OCI-LY1 (cell line): ENCODE measurements at regions not wholly inside any gene's neighbourhood (a gene's known extent, or its start where the extent isn't known, plus 50 kb on each side); places are given as distances from the start of the nearest gene placed in this dataset.

Experiments used
- H2AFZ ChIP-seq: fragments of 200-600 bp; sonication (generic), shearing (Covaris generic); 2 replicates; pipeline ENCODE4 v1.6.0; 2014; ENCODE audit warnings: antibody characterized with exemption, mild to moderate bottlenecking, low read length
- H3F3A ChIP-seq: fragments of 200-600 bp; sonication (generic), shearing (Covaris generic); 2 replicates; pipeline ENCODE4 v1.6.0; 2014; ENCODE audit warnings: mild to moderate bottlenecking, antibody characterized with exemption, low read length, moderate library complexity; ENCODE audit not compliant: insufficient read depth
- H3K27ac ChIP-seq: fragments of 200-600 bp; sonication (generic); 2 replicates; pipeline ENCODE4 v1.5.1; 2014; ENCODE audit warnings: low read length, mixed run types, mild to moderate bottlenecking, low read depth; ENCODE audit not compliant: poor library complexity, severe bottlenecking
- H3K27me3 ChIP-seq: fragments of 200-600 bp; sonication (generic); 2 replicates; pipeline ENCODE4 v1.6.0; 2014; ENCODE audit warnings: antibody characterized with exemption, mild to moderate bottlenecking, low read length, moderate library complexity; ENCODE audit not compliant: insufficient read depth
- H3K36me3 ChIP-seq: fragments of 200-600 bp; sonication (generic); 2 replicates; pipeline ENCODE4 v1.6.1; 2014; ENCODE audit warnings: mild to moderate bottlenecking, antibody characterized with exemption, low read length, moderate library complexity, mixed read lengths; ENCODE audit not compliant: insufficient read depth
- H3K4me1 ChIP-seq: fragments of 200-600 bp; sonication (generic); 2 replicates; pipeline ENCODE4 v1.5.1; 2014; ENCODE audit warnings: mild to moderate bottlenecking, low read length, moderate library complexity; ENCODE audit not compliant: insufficient read depth, severe bottlenecking
- H3K4me2 ChIP-seq: fragments of 200-600 bp; sonication (generic), shearing (Covaris generic); 2 replicates; pipeline ENCODE4 v1.6.1; 2014; ENCODE audit warnings: low read length
- H3K4me3 ChIP-seq: fragments of 200-600 bp; sonication (generic); 2 replicates; pipeline ENCODE4 v1.5.1; 2014; ENCODE audit warnings: low read length, low read depth, mild to moderate bottlenecking, mixed read lengths; ENCODE audit not compliant: poor library complexity, severe bottlenecking
- H3K79me2 ChIP-seq: fragments of 200-600 bp; shearing (Covaris generic); 2 replicates; pipeline ENCODE4 v1.6.1; 2016; ENCODE audit warnings: mixed run types, low read length, mixed read lengths; ENCODE audit not compliant: insufficient read depth
- H3K9ac ChIP-seq: fragments of 200-600 bp; sonication (generic), shearing (Covaris generic); 2 replicates; pipeline ENCODE4 v1.6.1; 2014; ENCODE audit warnings: mild to moderate bottlenecking, low read length, mixed read lengths
- H3K9me2 ChIP-seq: fragments of 200-600 bp; sonication (generic), shearing (Covaris generic); 2 replicates; pipeline ENCODE4 v1.6.1; 2014; ENCODE audit warnings: low read depth, mild to moderate bottlenecking, low read length, mixed read lengths
- H3K9me3 ChIP-seq: fragments of 200-600 bp; shearing (Covaris generic); 2 replicates; pipeline ENCODE4 v1.6.1; 2014; ENCODE audit warnings: low read length, mixed read lengths
- H4K20me1 ChIP-seq: fragments of 200-600 bp; sonication (generic), shearing (Covaris generic); 2 replicates; pipeline ENCODE4 v1.6.0; 2016; ENCODE audit warnings: mild to moderate bottlenecking, low read length; ENCODE audit not compliant: insufficient read depth
- EZH2 ChIP-seq: fragments of 200-600 bp; sonication (generic), shearing (Covaris generic); IDR thresholded peaks from 2 replicates; pipeline ENCODE4 v1.8.0; 2017; ENCODE audit warnings: borderline replicate concordance, mixed run types, mild to moderate bottlenecking, antibody characterized with exemption, low read length, moderate library complexity, mixed read lengths
- TF ChIP-seq, protein P1 (sequence below): fragments of 200-600 bp; sonication (generic), shearing (Covaris generic); IDR thresholded peaks from 2 replicates; pipeline ENCODE4 v1.5.1; 2017; ENCODE audit warnings: mild to moderate bottlenecking, antibody characterized with exemption, low read length, moderate library complexity, mixed read lengths

DNA sequence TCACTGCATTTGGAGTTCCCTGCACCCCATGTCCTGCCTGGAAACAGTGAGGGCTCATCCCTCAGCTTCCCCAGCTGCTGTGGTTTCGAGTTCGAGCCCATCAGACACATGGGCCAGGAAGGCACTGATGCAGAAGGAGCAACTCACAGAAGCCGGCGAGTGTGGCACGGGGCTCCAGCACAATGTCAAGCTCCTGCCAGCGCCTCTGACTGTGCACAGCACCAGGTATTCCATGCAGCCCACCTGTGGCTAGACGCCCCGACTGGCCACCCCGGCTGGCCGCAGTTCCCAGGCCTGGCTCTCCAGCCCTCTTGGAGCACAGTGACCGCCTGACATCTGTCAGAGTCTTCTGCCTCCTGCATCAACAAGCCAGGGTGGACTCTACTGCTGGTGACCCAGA is 419.4 kb downstream of the SHANK2 start:
- Histone ChIP-seq H3K9ac (no peak overlapping the region), H3K4me2 (no peak overlapping the region), H3K9me3 (no peaks in the 10 kb centered on the region), H3K27me3 (no peaks in the 10 kb centered on the region), H3K79me2 (no peaks in the 10 kb centered on the region), H2AFZ (no peak overlapping the region), H4K20me1 (no peaks in the 10 kb centered on the region), H3K27ac (no peak overlapping the region), H3K4me3 (no peak overlapping the region), H3K36me3 (no peaks in the 10 kb centered on the region), H3F3A (no peaks in the 10 kb centered on the region), H3K4me1 (no peaks in the 10 kb centered on the region), H3K9me2 (no peaks in the 10 kb centered on the region)
- TF ChIP-seq EZH2 = no peak
- TF ChIP-seq, protein P1, sequence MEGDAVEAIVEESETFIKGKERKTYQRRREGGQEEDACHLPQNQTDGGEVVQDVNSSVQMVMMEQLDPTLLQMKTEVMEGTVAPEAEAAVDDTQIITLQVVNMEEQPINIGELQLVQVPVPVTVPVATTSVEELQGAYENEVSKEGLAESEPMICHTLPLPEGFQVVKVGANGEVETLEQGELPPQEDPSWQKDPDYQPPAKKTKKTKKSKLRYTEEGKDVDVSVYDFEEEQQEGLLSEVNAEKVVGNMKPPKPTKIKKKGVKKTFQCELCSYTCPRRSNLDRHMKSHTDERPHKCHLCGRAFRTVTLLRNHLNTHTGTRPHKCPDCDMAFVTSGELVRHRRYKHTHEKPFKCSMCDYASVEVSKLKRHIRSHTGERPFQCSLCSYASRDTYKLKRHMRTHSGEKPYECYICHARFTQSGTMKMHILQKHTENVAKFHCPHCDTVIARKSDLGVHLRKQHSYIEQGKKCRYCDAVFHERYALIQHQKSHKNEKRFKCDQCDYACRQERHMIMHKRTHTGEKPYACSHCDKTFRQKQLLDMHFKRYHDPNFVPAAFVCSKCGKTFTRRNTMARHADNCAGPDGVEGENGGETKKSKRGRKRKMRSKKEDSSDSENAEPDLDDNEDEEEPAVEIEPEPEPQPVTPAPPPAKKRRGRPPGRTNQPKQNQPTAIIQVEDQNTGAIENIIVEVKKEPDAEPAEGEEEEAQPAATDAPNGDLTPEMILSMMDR = no peak

DNA sequence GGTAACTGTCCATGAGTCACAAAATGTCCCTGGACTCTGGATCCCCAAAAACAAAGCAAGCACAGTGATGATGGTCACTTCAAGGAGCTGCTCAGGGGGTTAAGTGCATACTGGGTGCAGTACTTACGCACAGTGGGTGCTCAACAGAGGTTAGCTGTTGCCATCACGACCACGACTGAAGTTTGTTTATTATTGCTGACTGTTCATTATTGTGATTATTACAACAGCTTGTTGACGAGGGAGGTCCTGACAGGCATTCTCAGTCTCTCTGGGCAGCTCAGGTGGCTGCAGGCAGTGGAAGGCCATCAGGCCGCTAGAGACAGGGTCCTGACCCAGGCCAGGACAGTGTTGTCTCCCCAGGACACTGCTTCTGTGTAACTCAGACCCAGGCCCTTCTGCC is 418.8 kb downstream of the SHANK2 start:
- Histone ChIP-seq H3K79me2 (no peaks in the 10 kb centered on the region), H3K4me2 (no peak overlapping the region), H4K20me1 (no peaks in the 10 kb centered on the region), H3K27me3 (no peaks in the 10 kb centered on the region), H3K36me3 (no peaks in the 10 kb centered on the region; the same call in 1 of the 2 replicates), H3F3A (no peaks in the 10 kb centered on the region), H3K9me3 (no peaks in the 10 kb centered on the region), H3K4me3 (no peak overlapping the region), H3K4me1 (no peaks in the 10 kb centered on the region), H3K27ac (no peak overlapping the region), H3K9me2 (no peaks in the 10 kb centered on the region), H2AFZ (no peak overlapping the region), H3K9ac (no peak overlapping the region)
- TF ChIP-seq, protein P1 = no peak
- TF ChIP-seq EZH2 = no peak

DNA sequence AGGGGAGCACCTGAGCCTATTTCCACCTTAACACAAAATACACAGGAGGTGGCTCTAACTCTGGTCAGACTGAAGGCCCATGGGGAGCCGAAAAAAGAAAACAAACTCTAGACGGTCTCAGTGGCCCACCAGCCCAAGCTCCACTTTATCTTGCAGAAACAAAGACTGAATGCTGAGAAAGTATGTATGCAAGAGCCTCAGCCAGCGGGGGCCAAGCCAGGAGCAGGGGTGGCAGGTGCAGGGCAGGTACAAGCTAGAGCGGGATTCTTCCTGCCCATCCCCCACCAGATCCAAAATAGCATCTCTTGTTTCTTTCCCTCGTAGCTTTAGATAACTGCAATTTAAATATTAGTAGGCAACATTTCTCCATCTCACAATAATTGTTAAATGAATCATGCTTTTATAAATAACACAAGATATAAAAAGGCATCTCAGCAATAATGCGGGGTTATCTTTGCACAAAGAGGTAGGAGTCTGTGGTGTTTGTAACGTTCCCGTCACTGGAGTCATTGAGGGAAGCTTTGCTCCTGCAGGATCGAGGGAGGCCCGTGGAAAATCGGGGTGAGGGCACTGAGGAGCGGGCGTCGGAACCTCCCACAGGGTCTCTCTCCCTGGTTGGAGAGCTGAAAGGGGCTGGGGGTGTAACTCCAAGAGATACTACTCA is 418.0 kb downstream of the SHANK2 start:
- no peaks in the 10 kb centered on the region; the same call in 1 of the 2 replicates for H3K36me3 ChIP-seq

More for the DNA sequence above, 418.0 kb downstream of the SHANK2 start:
- Histone ChIP-seq H3K4me3 (no peak overlapping the region), H3K79me2 (no peaks in the 10 kb centered on the region), H2AFZ (no peak overlapping the region), H3K9ac (no peak overlapping the region), H3K4me2 (no peak overlapping the region), H4K20me1 (no peaks in the 10 kb centered on the region), H3F3A (no peaks in the 10 kb centered on the region), H3K9me2 (no peaks in the 10 kb centered on the region), H3K4me1 (no peaks in the 10 kb centered on the region), H3K27me3 (no peaks in the 10 kb centered on the region), H3K9me3 (no peaks in the 10 kb centered on the region), H3K27ac (no peak overlapping the region)
- TF ChIP-seq EZH2 = no peak
- TF ChIP-seq, protein P1 = no peak
